ENCODE measurements at regions not wholly inside any gene's neighbourhood (a gene's known extent, or its start where the extent isn't known, plus 50 kb on each side); places are given as distances from the start of the nearest gene placed in this dataset.

- ChIA-PET CTCF (interaction anchor here (0.7 to 4.4 kb wide), 5 partner anchors 10 to 480 kb away, joined by 3 to 19 read pairs (median 3); no protein-coding TSS in a partner anchor), POLR2A (no interaction called here)
- H3K27ac ChIP-seq, result no peak overlapping the region
- no peak overlapping the region for H3K4me3 ChIP-seq
- WGBS (ENCODE audit: missing lambda C conversion rate), result 49% methylated on average over 12 of the region's 23 CpGs
- ATAC-seq, result no peak
- no peak for FAIRE-seq
- no peaks in the 10 kb centered on the region for H3K4me1 ChIP-seq
- no peak overlapping the region for H3K4me2 ChIP-seq
- TF ChIP-seq HDAC2 (IDR thresholded peaks at IDR 0.05) (no peak), HMGXB4 (CRISPR knock-in tag; IDR thresholded peaks at IDR 0.05; ENCODE audit: borderline replicate concordance) (no peak), ZFP36 (IDR thresholded peaks at IDR 0.05; ENCODE audit: borderline replicate concordance, partially characterized antibody) (no peak), POLR2A (IDR thresholded peaks at IDR 0.05; ENCODE audit: low read length) (no peak), MAFK (IDR thresholded peaks at IDR 0.05; ENCODE audit: partially characterized antibody) (no peak), GATA3 (IDR thresholded peaks at IDR 0.05; ENCODE audit: borderline replicate concordance) (no peak), BHLHE40 (IDR thresholded peaks at IDR 0.05; ENCODE audit: low read depth, low read length) (no peak), ZSCAN20 (CRISPR knock-in tag; IDR thresholded peaks at IDR 0.05) (no peak), TP53 (CRISPR knock-in tag; IDR thresholded peaks at IDR 0.05) (no peak), NPAS2 (CRISPR knock-in tag; IDR thresholded peaks at IDR 0.05; ENCODE audit: borderline replicate concordance) (no peak), FOSB (CRISPR knock-in tag; IDR thresholded peaks at IDR 0.05) (no peak), CHD4 (IDR thresholded peaks at IDR 0.05; ENCODE audit: borderline replicate concordance) (no peak), ATOH8 (CRISPR knock-in tag; IDR thresholded peaks at IDR 0.05; ENCODE audit: low read depth) (no peak), MAX (IDR thresholded peaks at IDR 0.05) (no peak), PBX3 (IDR thresholded peaks at IDR 0.05) (no peak), CHD2 (IDR thresholded peaks at IDR 0.05; ENCODE audit: low read length, partially characterized antibody) (no peak), RARB (CRISPR knock-in tag; IDR thresholded peaks at IDR 0.05) (no peak)
- TF ChIP-seq, protein P1, sequence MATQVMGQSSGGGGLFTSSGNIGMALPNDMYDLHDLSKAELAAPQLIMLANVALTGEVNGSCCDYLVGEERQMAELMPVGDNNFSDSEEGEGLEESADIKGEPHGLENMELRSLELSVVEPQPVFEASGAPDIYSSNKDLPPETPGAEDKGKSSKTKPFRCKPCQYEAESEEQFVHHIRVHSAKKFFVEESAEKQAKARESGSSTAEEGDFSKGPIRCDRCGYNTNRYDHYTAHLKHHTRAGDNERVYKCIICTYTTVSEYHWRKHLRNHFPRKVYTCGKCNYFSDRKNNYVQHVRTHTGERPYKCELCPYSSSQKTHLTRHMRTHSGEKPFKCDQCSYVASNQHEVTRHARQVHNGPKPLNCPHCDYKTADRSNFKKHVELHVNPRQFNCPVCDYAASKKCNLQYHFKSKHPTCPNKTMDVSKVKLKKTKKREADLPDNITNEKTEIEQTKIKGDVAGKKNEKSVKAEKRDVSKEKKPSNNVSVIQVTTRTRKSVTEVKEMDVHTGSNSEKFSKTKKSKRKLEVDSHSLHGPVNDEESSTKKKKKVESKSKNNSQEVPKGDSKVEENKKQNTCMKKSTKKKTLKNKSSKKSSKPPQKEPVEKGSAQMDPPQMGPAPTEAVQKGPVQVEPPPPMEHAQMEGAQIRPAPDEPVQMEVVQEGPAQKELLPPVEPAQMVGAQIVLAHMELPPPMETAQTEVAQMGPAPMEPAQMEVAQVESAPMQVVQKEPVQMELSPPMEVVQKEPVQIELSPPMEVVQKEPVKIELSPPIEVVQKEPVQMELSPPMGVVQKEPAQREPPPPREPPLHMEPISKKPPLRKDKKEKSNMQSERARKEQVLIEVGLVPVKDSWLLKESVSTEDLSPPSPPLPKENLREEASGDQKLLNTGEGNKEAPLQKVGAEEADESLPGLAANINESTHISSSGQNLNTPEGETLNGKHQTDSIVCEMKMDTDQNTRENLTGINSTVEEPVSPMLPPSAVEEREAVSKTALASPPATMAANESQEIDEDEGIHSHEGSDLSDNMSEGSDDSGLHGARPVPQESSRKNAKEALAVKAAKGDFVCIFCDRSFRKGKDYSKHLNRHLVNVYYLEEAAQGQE (IDR thresholded peaks at IDR 0.05), result no peak
- H3K9me3 ChIP-seq, result no peaks in the 10 kb centered on the region
- no peak for DNase-seq (ENCODE audit: low read depth in 1 of 2, low spot score in 1 of 2)
Measured at GRCh38 chr20:62575976-62576722, 66.2 kb upstream of the SLCO4A1 start.

Data from A549 (cell line).